ENCODE measurements at regions not wholly inside any gene's neighbourhood (a gene's known extent, or its start where the extent isn't known, plus 50 kb on each side); places are given as distances from the start of the nearest gene placed in this dataset.

GRCh38 chr2:380221-380620 lies 92.3 kb upstream of the ALKAL2 start:
- no peak overlapping the region for H3K4me3 ChIP-seq (ENCODE audit: low read depth, poor library complexity, severe bottlenecking)
- DNase-seq (ENCODE audit: low spot score in 2 of 2) = no peak
- intact Hi-C loops (cut with DNase I; ENCODE audit: low total_unique reads) = no loop called here
- WGBS, 2 donors = 91 to 93% methylated on average over 2 of the region's 2 CpGs
- TF ChIP-seq CTCF (IDR thresholded peaks at IDR 0.05) (no peak), POLR2A (IDR thresholded peaks at IDR 0.05) (no peak)

- no peak for TF ChIP-seq POLR2A (IDR thresholded peaks at IDR 0.05)
- no peak for TF ChIP-seq CTCF (IDR thresholded peaks at IDR 0.05)
- 94 to 95% methylated on average over 7 of the region's 7 CpGs for WGBS, 2 donors
- DNase-seq (ENCODE audit: low spot score in 2 of 2) = no peak
- intact Hi-C loops (cut with DNase I; ENCODE audit: low total_unique reads) = no loop called here
- H3K4me3 ChIP-seq (ENCODE audit: low read depth, poor library complexity, severe bottlenecking) = no peak overlapping the region
Observed at GRCh38 chr2:379778-380177, 91.9 kb upstream of the ALKAL2 start.

GRCh38 chr2:378364-378763 lies 90.5 kb upstream of the ALKAL2 start:
- no peak for DNase-seq (ENCODE audit: low spot score in 2 of 2)
- no peak for TF ChIP-seq CTCF (IDR thresholded peaks at IDR 0.05)
- no peak for TF ChIP-seq POLR2A (IDR thresholded peaks at IDR 0.05)
- no peak overlapping the region for H3K4me3 ChIP-seq (ENCODE audit: low read depth, poor library complexity, severe bottlenecking)
- intact Hi-C loops (cut with DNase I; ENCODE audit: low total_unique reads) = no loop called here

GRCh38 chr2:377414-377813 lies 89.5 kb upstream of the ALKAL2 start:
- WGBS, 2 donors = 67 to 73% methylated on average over 2 of the region's 2 CpGs
- no peak overlapping the region for H3K4me3 ChIP-seq (ENCODE audit: low read depth, poor library complexity, severe bottlenecking)
- intact Hi-C loops (cut with DNase I; ENCODE audit: low total_unique reads) = no loop called here
- TF ChIP-seq CTCF (IDR thresholded peaks at IDR 0.05) = no peak
- TF ChIP-seq POLR2A (IDR thresholded peaks at IDR 0.05) = no peak
- DNase-seq (ENCODE audit: low spot score in 2 of 2) = no peak

DNA sequence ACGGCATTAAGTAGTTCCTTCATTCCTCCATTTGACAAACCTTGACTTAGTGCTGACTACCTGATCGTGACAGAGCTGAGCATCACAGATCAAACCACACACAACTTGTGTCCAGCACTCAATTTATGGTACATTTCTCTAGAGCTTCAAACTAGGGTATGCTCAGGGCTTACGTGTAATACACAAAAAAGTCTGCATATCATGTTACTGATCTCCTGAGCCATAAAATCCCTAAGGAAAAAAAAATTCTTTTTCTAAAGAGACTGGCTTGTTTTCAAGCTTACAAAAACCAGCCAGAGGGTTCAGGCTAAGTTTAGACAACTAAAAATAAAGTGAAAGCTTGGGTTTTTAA lies 88.0 kb upstream of the ALKAL2 start:
- intact Hi-C loops (cut with DNase I; ENCODE audit: low total_unique reads) = loop anchor here (2.0 kb wide), 1 partner anchor 51 kb away; no protein-coding TSS in a partner anchor
- H3K4me3 ChIP-seq (ENCODE audit: low read depth, poor library complexity, severe bottlenecking) = no peak overlapping the region
- no peak for DNase-seq (ENCODE audit: low spot score in 2 of 2)
- WGBS, 2 donors = 25 to 32% methylated on average over 3 of the region's 3 CpGs
- TF ChIP-seq CTCF (IDR thresholded peaks at IDR 0.05) (no peak), POLR2A (IDR thresholded peaks at IDR 0.05) (no peak)

- 39% methylated on average over 9 of the region's 9 CpGs for WGBS, 2 donors
- TF ChIP-seq POLR2A (IDR thresholded peaks at IDR 0.05) (no peak), CTCF (IDR thresholded peaks at IDR 0.05) (no peak)
- DNase-seq (ENCODE audit: low spot score in 2 of 2) = no peak
- intact Hi-C loops (cut with DNase I; ENCODE audit: low total_unique reads) = loop anchor here (2.0 kb wide), 1 partner anchor 51 kb away; no protein-coding TSS in a partner anchor
- H3K4me3 ChIP-seq (ENCODE audit: low read depth, poor library complexity, severe bottlenecking) = no peak overlapping the region
Observed at GRCh38 chr2:375270-375955, 87.5 kb upstream of the ALKAL2 start.
